ENCODE measurements at regions not wholly inside any gene's neighbourhood (a gene's known extent, or its start where the extent isn't known, plus 50 kb on each side); places are given as distances from the start of the nearest gene placed in this dataset.

DNA sequence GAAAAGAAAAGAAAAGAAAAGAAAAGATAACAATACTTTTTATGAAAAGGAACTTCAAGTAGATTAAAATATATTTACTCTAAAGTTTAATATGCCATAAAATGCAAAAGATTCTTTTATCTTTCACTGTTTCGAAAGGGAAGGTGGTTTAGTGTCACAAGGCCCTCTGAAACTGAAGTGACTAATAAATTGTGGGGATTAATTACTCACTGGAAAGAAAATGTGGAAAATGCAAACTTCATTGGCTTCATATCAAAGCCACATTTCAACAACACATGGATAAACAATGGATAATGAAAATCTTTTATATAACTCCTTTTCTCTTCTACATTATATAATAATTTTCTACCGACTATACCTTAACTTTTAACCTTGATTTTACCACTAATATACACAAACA lies 320.5 kb upstream of the RSPO3 start:
- H3K4me2 ChIP-seq (ENCODE audit: control insufficient read depth, insufficient read depth), result no peak overlapping the region
- H3K4me3 ChIP-seq, result no peak overlapping the region
- no peak for ATAC-seq
- DNase-seq (ENCODE audit: low read depth, low spot score), result no peak
- WGBS (ENCODE audit: insufficient coverage, insufficient replicate concordance, low lambda C conversion rate, missing lambda C conversion rate), result 43% methylated on average over 2 of the region's 2 CpGs
- CTCF ChIA-PET, result no interaction called here
- no peaks in the 10 kb centered on the region for H3K9me3 ChIP-seq (replicated peaks; ENCODE audit: control insufficient read depth, insufficient read depth, low read length)
- H4K20me1 ChIP-seq (ENCODE audit: control insufficient read depth, insufficient read depth), result no peaks in the 10 kb centered on the region
- intact Hi-C loops (cut with micrococcal nuclease; ENCODE audit: unreplicated experiment), result no loop called here
- in situ Hi-C loops (cut with MboI), result no loop called here
- no peak for FAIRE-seq
- POLR2A ChIA-PET, result no interaction called here
- no peak overlapping the region for H2AFZ ChIP-seq (ENCODE audit: control insufficient read depth, low read depth, low read length)
- no peaks in the 10 kb centered on the region for H3K4me1 ChIP-seq (ENCODE audit: control insufficient read depth, insufficient read depth, low read length)
- H3K9ac ChIP-seq (ENCODE audit: control insufficient read depth, insufficient read depth, low read length), result no peak overlapping the region
- H3K27me3 ChIP-seq (replicated peaks in 1 of 2; ENCODE audit: control insufficient read depth in 2 of 2, insufficient read depth in 2 of 2, low read length in 1 of 2), result no peaks in the 10 kb centered on the region
- SMC1A ChIA-PET (ENCODE audit: uncharacterized antibody, unreplicated experiment), result no interaction called here
- H3K79me2 ChIP-seq (ENCODE audit: control insufficient read depth, insufficient read depth, low read length), result no peaks in the 10 kb centered on the region
- BruUV-seq (replicated peaks), result no TSS peak
- no peaks in the 10 kb centered on the region for H3K36me3 ChIP-seq (ENCODE audit: control insufficient read depth in 2 of 2, insufficient read depth in 2 of 2, low read length in 1 of 2)
- RAD21 ChIA-PET (ENCODE audit: unreplicated experiment), result no interaction called here
- H3K27ac ChIP-seq (ENCODE audit: control insufficient read depth, insufficient read depth), result no peak overlapping the region
- no peak for TF ChIP-seq SMAD1 (IDR thresholded peaks at IDR 0.05; ENCODE audit: low read depth, partially characterized antibody)
- no peak for TF ChIP-seq SMC3 (IDR thresholded peaks at IDR 0.05; ENCODE audit: borderline replicate concordance, low read length)
- no peak for TF ChIP-seq ZNF207 (IDR thresholded peaks at IDR 0.05; ENCODE audit: borderline replicate concordance)
- TF ChIP-seq, protein P1, sequence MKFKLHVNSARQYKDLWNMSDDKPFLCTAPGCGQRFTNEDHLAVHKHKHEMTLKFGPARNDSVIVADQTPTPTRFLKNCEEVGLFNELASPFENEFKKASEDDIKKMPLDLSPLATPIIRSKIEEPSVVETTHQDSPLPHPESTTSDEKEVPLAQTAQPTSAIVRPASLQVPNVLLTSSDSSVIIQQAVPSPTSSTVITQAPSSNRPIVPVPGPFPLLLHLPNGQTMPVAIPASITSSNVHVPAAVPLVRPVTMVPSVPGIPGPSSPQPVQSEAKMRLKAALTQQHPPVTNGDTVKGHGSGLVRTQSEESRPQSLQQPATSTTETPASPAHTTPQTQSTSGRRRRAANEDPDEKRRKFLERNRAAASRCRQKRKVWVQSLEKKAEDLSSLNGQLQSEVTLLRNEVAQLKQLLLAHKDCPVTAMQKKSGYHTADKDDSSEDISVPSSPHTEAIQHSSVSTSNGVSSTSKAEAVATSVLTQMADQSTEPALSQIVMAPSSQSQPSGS (IDR thresholded peaks at IDR 0.05; ENCODE audit: low read length), result no peak
- TF ChIP-seq FOXM1 (IDR thresholded peaks at IDR 0.05; ENCODE audit: low read depth, low read length), result no peak
- TF ChIP-seq, protein P2, sequence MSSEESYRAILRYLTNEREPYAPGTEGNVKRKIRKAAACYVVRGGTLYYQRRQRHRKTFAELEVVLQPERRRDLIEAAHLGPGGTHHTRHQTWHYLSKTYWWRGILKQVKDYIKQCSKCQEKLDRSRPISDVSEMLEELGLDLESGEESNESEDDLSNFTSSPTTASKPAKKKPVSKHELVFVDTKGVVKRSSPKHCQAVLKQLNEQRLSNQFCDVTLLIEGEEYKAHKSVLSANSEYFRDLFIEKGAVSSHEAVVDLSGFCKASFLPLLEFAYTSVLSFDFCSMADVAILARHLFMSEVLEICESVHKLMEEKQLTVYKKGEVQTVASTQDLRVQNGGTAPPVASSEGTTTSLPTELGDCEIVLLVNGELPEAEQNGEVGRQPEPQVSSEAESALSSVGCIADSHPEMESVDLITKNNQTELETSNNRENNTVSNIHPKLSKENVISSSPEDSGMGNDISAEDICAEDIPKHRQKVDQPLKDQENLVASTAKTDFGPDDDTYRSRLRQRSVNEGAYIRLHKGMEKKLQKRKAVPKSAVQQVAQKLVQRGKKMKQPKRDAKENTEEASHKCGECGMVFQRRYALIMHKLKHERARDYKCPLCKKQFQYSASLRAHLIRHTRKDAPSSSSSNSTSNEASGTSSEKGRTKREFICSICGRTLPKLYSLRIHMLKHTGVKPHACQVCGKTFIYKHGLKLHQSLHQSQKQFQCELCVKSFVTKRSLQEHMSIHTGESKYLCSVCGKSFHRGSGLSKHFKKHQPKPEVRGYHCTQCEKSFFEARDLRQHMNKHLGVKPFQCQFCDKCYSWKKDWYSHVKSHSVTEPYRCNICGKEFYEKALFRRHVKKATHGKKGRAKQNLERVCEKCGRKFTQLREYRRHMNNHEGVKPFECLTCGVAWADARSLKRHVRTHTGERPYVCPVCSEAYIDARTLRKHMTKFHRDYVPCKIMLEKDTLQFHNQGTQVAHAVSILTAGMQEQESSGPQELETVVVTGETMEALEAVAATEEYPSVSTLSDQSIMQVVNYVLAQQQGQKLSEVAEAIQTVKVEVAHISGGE (CRISPR knock-in tag; IDR thresholded peaks at IDR 0.05), result no peak
- no peak for TF ChIP-seq EZH2 (IDR thresholded peaks at IDR 0.05; ENCODE audit: borderline replicate concordance, control insufficient read depth, low read depth, low read length)
- no peak for TF ChIP-seq ATF7 (IDR thresholded peaks at IDR 0.05; ENCODE audit: low read depth)
- TF ChIP-seq, protein P3, sequence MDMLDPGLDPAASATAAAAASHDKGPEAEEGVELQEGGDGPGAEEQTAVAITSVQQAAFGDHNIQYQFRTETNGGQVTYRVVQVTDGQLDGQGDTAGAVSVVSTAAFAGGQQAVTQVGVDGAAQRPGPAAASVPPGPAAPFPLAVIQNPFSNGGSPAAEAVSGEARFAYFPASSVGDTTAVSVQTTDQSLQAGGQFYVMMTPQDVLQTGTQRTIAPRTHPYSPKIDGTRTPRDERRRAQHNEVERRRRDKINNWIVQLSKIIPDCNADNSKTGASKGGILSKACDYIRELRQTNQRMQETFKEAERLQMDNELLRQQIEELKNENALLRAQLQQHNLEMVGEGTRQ (IDR thresholded peaks at IDR 0.05; ENCODE audit: borderline replicate concordance, low read depth, low read length), result no peak
- no peak for TF ChIP-seq CHD1 (IDR thresholded peaks at IDR 0.05; ENCODE audit: low read depth, low read length)
- no peak for TF ChIP-seq RFX5 (IDR thresholded peaks at IDR 0.05; ENCODE audit: low read depth, low read length)
- TF ChIP-seq, protein P4, sequence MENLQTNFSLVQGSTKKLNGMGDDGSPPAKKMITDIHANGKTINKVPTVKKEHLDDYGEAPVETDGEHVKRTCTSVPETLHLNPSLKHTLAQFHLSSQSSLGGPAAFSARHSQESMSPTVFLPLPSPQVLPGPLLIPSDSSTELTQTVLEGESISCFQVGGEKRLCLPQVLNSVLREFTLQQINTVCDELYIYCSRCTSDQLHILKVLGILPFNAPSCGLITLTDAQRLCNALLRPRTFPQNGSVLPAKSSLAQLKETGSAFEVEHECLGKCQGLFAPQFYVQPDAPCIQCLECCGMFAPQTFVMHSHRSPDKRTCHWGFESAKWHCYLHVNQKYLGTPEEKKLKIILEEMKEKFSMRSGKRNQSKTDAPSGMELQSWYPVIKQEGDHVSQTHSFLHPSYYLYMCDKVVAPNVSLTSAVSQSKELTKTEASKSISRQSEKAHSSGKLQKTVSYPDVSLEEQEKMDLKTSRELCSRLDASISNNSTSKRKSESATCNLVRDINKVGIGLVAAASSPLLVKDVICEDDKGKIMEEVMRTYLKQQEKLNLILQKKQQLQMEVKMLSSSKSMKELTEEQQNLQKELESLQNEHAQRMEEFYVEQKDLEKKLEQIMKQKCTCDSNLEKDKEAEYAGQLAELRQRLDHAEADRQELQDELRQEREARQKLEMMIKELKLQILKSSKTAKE (IDR thresholded peaks at IDR 0.05; ENCODE audit: low read depth, poor library complexity, severe bottlenecking), result no peak
- TF ChIP-seq IKZF1 (conservative IDR thresholded peaks at IDR 0.05), result no peak
- no peak for TF ChIP-seq PAX8 (IDR thresholded peaks at IDR 0.05)
- no peak for TF ChIP-seq SRF (IDR thresholded peaks at IDR 0.05; ENCODE audit: low read depth in 2 of 2, low read length in 2 of 2)
- no peak for TF ChIP-seq TCF3 (IDR thresholded peaks at IDR 0.05; ENCODE audit: borderline replicate concordance, insufficient read depth, low read depth, low read length)

Data from GM12878 (cell line).